HS-5 (cell line): ENCODE measurements at regions not wholly inside any gene's neighbourhood (a gene's known extent, or its start where the extent isn't known, plus 50 kb on each side); places are given as distances from the start of the nearest gene placed in this dataset.

Source experiments
- DNase-seq: peaks from one replicate; pipeline ENCODE4 v3.0.0-alpha.2; 2012; ENCODE audit warnings: low read depth

GRCh38 chr5:166979307-166979895, 1312.0 kb upstream of the WWC1 start:
- no peak for DNase-seq

- DNase-seq = no peak
Observed at GRCh38 chr5:166980666-166981065, 1310.8 kb upstream of the WWC1 start.

- no peak for DNase-seq
Observed at GRCh38 chr5:166982226-166982625, 1309.2 kb upstream of the WWC1 start.

- no peak for DNase-seq
Observed at GRCh38 chr5:166991601-166992000, 1299.8 kb upstream of the WWC1 start.

- no peak for DNase-seq
Observed at GRCh38 chr5:166992108-166992507, 1299.3 kb upstream of the WWC1 start.

- no peak for DNase-seq
Observed at GRCh38 chr5:166992874-166993722, 1298.3 kb upstream of the WWC1 start.

GRCh38 chr5:166994226-166994625, 1297.2 kb upstream of the WWC1 start:
- DNase-seq = no peak

- DNase-seq = no peak
Observed at GRCh38 chr5:167001246-167001645, 1290.2 kb upstream of the WWC1 start.

GRCh38 chr5:167008705-167009104, 1282.7 kb upstream of the WWC1 start:
- DNase-seq = no peak

- DNase-seq = no peak
Observed at GRCh38 chr5:167011196-167011595, 1280.2 kb upstream of the WWC1 start.

- no peak for DNase-seq
Observed at GRCh38 chr5:167012123-167013034, 1279.1 kb upstream of the WWC1 start.

GRCh38 chr5:167014401-167015056, 1276.9 kb upstream of the WWC1 start:
- no peak for DNase-seq

GRCh38 chr5:167020418-167020817, 1271.0 kb upstream of the WWC1 start:
- DNase-seq = no peak

GRCh38 chr5:167029488-167029887, 1262.0 kb upstream of the WWC1 start:
- DNase-seq = no peak

- DNase-seq = no peak
Observed at GRCh38 chr5:167030500-167031120, 1260.8 kb upstream of the WWC1 start.

GRCh38 chr5:167036585-167036984, 1254.9 kb upstream of the WWC1 start:
- no peak for DNase-seq

- DNase-seq = no peak
Observed at GRCh38 chr5:167049043-167049663, 1242.3 kb upstream of the WWC1 start.

GRCh38 chr5:167049771-167050567, 1241.5 kb upstream of the WWC1 start:
- no peak for DNase-seq

GRCh38 chr5:167050568-167051401, 1240.7 kb upstream of the WWC1 start:
- no peak for DNase-seq
